Breast epithelium (tissue), 3 donors: ENCODE measurements at regions not wholly inside any gene's neighbourhood (a gene's known extent, or its start where the extent isn't known, plus 50 kb on each side); places are given as distances from the start of the nearest gene placed in this dataset.

Experiments
- POLR2A ChIP-seq: fragments of 450-650 bp; IDR thresholded peaks from one replicate; pipeline ENCODE4 v1.6.1; 2016; ENCODE audit warnings: antibody characterized with exemption, mild to moderate bottlenecking, moderate library complexity
- POLR2AphosphoS5 ChIP-seq, 3 donors: sonication (generic); formaldehyde crosslinking; IDR thresholded peaks; one replicate each; pipeline ENCODE4 v1.6.1; 2017; ENCODE audit warnings: antibody characterized with exemption in 3 of 3
- TF ChIP-seq, protein P1 (sequence below), 3 donors: fragments of 450-650 bp; IDR thresholded peaks; one replicate each; pipeline ENCODE4 v1.5.1; 2016 to 2017; ENCODE audit warnings: antibody characterized with exemption in 3 of 3, mild to moderate bottlenecking in 3 of 3, moderate library complexity in 3 of 3

DNA sequence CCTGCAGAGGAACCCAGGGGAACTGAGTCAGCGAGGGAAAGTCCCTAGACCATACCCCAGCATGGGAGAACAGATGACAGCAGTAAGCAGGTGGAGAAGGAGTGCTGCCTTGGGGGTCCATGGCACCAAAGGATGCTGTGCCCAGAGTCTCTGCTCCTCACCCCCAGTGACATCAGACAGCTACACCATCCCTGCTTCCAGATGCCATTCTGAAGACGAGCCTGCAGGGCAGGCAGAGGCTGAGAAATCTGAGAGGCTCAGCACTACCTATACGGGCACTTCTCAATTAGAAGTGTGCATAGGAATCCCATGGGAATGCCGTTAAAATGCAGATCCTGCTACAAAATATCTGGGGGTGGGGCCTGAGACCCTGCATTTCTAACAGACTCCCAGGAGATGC, 211.3 kb upstream of the NSMCE3 start:
- TF ChIP-seq POLR2AphosphoS5 (IDR thresholded peaks at IDR 0.05) (no peak), POLR2A (no peak)
- TF ChIP-seq, protein P1, sequence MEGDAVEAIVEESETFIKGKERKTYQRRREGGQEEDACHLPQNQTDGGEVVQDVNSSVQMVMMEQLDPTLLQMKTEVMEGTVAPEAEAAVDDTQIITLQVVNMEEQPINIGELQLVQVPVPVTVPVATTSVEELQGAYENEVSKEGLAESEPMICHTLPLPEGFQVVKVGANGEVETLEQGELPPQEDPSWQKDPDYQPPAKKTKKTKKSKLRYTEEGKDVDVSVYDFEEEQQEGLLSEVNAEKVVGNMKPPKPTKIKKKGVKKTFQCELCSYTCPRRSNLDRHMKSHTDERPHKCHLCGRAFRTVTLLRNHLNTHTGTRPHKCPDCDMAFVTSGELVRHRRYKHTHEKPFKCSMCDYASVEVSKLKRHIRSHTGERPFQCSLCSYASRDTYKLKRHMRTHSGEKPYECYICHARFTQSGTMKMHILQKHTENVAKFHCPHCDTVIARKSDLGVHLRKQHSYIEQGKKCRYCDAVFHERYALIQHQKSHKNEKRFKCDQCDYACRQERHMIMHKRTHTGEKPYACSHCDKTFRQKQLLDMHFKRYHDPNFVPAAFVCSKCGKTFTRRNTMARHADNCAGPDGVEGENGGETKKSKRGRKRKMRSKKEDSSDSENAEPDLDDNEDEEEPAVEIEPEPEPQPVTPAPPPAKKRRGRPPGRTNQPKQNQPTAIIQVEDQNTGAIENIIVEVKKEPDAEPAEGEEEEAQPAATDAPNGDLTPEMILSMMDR (IDR thresholded peaks at IDR 0.05), result no peak
